ENCODE measurements at regions not wholly inside any gene's neighbourhood (a gene's known extent, or its start where the extent isn't known, plus 50 kb on each side); places are given as distances from the start of the nearest gene placed in this dataset.

GRCh38 chr4:144223661-144224060 is 83.1 kb upstream of the GYPA start:
- TF ChIP-seq CTCF (conservative IDR thresholded peaks at IDR 0.05) (no peak), EZH2 (IDR thresholded peaks at IDR 0.05; ENCODE audit: low read depth) (no peak)
